Cerebellar nuclear complex (tissue), 1 donor: ENCODE measurements at regions not wholly inside any gene's neighbourhood (a gene's known extent, or its start where the extent isn't known, plus 50 kb on each side); places are given as distances from the start of the nearest gene placed in this dataset.

Source experiments
- DNase-seq, 2 experiments: peaks; one replicate each; lab custom pipeline; 2025; lab: John Stamatoyannopoulos, UW

DNA sequence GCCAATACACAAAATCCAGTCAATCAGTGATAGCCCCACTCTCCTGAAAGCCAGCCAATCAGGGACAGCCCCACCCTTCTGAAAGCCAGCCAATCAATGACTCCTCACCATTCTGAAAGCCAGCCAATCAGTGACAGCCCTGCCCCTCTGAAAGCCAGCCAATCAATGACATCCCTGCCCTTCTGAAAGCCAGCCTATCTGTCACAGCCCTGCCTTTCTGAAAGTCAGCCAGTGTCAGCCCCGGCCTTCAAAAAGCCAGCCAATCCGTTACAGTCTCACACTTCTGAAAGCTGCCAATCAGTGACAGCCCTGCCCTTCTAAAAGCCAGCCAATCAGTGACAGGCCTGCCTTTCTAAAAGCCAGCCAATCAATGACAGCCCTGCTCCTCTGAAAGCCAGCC, 95.9 kb upstream of the HDAC4 start:
- no peak for DNase-seq

DNA sequence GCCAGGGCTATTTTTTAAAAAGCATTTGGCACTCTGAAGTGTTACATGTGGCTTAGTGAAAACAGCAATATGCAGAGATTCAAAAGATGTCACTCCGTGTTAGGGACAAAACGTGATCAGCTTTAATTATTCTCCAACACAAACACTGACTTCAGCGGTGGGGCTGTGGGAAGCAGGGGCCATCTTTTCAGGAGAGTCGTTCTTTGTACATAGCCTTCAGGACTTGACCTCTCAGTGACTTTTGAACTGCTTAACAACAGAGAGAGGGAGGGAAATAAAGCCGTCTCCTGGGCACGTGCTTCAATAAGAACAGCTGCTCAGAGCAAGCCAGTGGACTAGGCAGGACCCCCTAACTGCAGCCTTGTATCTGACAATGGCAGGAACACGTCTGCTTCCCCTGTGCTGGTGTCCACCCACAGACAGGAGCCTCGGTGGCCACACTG, 95.0 kb upstream of the HDAC4 start:
- DNase-seq, result no peak

DNA sequence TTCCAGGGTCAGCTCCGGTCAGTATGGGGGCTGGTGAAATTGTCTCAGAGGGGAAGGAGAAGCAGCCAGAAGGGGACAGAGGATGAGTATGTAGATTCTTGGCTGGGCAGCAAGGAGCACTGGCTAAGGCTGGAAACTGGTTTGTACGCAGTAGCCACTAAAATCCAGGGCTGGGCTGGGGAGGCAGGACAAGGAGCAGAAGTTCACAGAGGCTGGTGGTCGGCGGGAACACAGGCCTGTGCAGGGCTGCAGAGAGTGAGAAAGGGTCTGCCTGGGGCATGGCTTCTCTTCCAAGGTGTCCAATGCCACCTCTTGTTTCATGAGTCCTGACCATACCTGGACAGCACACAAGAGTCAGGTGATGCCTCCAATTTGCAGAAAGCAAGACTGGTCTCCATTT, 94.4 kb upstream of the HDAC4 start:
- no peak for DNase-seq

DNA sequence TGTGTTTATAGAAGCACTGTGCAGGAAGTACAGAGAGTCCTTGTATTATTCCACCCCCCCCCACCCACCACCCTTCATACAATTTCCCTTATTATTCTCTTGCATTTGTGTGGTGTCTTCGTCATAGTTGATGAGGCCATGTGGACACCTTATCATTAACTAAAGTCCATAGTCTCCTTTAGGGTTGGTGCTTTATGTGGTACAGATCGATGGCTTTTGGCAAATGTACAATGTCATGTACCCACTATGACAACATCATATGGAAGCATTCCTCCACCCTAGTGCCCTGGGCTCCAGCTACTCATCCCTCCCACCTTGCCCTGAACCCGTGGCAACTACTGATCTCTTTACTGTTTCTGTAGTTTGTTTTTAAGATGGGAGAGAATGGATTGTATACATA, 93.8 kb upstream of the HDAC4 start:
- no peak for DNase-seq

DNA sequence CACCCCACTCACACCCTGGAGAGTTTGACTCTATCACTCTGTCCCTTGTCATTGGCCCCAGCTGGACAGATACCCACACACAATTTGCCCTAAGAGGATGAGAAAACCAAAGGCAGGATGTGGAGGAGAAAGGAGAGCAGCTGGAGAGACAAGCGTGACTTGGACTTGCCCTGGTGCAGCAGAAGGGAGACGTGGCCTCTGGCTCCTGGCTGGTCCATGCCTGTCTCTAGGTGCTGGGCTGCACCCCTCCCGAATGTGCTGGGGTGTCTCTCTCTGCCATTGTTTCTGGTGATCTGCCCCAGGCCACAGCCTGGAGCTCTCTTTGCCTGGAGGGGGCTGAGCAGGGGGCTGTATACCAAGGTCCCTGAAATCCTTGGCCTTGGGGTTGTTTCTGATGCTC, 88.7 kb upstream of the HDAC4 start:
- DNase-seq, result no peak

DNA sequence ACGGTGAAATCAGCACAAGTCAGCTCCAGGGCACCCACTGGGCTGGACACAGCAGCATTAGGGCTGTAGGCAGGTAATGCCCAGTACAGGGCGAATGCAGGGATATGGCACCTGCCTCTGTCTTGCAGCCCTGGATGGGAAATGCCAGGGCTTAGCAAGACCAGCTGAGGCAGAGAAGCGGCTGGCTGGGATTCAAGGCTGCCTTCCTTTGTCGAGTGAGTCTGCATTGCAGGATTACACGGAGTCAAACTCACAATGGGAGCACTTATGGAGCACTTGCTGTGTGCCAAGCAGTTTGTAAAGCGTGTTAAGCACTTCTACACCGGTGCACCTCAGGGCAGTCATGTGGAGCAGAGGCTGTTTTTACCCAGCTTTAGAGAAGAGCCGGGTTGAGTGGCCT, 87.3 kb upstream of the HDAC4 start:
- no peak for DNase-seq

DNA sequence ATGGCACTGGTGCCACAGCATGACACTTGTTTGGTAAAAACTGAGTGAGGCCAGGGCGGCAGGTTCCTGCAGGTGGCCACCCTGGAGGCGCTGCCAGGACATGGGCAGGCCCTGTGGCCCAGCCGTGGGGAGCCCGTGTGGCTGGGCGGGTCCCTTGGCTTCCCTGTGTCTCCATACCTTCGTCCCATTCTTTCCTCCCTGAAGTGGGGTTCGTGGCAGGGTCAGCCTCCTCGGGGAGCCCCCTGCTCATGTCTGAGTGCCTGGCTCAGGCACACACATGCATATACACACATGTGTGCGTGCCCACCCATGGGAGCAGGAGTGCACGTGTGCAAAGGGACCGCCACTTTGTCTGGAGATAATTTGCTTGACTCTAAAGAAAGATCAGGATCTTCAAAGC, 86.5 kb upstream of the HDAC4 start:
- DNase-seq, result no peak

DNA sequence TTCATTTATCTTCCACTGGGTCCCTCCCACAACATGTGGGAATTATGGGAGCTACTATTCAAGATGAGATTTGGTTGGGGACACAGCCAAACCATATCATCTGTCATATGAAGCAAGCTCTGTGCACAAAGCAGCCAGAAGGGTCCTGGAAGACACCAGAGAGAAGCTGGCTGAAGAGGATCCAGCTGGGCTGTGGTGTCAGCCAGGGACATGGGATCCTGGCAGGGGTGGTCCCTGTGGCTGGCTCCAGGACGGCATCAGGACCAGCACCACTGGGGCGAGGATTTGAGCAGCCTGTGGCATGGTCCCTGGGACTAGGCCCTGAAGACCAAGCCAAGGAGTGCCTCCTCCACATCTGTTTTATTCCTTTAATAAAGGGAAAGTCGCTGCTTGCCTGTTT, 84.8 kb upstream of the HDAC4 start:
- no peak for DNase-seq

DNA sequence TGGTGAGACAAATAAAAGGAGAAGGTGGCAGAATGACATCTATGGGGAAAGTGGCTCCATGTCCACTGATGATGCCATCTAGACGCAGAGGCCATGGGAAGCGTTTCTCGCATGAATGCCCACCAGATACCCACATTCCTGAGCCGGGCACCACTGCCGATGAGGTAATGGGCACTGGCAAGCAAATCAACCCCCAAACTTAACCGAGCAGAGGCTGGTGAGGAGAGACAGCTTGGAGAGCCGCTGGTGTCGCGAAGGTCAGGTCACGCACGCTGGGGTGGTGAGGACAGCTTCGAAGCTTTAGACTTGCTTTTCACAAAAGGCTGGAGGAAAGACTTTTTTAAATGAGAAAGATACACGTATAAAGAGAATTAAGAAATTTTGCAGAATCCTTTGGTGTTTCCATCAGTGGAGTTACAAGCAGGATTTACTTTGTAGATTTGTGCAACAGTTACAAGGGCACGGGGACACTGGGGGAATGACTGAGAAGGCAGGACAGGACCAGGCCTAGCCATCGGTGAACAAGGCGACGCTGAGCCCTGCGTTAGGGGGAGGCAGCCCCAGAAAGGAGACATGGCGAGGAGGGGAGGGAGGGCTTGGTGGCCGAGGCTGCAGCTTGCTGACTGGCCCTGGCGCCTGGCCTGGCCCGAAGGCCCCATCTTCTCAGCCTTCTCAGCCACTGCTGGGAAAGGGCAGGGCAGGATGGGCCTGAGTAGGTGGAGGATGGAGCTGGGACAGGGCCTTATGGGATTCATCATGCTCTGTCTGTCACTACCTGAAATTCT, 83.9 kb upstream of the HDAC4 start:
- no peak for DNase-seq

DNA sequence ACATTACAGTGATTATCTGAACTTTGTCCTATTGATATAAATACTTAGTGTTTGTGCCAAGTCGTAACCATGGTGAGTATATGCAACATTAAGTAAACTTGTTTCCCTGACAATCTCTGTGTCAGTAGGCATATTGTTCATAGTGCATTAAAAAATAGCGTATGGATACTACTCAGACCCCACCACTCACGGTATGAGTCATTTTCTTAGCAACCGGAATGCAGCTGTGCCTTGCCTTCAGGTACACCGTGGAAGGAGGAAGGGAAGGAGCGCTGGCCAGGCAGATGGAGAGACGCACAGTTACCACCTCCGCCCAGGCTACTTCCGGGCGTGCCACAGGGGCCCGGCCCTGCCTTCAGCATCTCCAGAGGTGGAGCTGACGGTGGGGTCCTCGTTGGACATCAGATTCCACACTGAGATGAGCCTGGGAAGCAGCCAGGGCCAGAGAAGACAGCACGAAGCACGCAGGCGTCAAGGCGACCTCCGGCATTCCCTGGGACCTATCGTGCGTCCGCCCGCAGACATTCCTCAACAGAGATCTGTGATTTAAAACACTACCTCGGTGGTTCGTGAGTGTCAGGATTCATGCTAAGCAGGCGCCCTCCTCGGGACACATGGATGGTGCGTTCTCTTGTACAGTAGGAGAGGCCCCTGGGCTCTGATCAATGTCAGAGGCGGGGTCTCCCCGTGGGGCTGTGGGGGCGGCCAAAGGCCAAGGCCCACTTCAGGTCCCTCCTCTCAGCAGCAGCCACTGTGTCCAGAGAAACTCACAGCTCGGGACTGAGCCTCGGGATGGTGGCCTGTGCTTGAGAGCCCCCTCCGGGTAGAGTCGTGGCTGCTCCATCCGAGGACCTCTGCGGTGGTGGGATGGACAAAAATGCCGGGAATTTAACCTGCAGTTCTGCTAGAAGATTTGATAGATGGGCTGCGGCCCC, 82.2 kb upstream of the HDAC4 start:
- DNase-seq, result no peak

DNA sequence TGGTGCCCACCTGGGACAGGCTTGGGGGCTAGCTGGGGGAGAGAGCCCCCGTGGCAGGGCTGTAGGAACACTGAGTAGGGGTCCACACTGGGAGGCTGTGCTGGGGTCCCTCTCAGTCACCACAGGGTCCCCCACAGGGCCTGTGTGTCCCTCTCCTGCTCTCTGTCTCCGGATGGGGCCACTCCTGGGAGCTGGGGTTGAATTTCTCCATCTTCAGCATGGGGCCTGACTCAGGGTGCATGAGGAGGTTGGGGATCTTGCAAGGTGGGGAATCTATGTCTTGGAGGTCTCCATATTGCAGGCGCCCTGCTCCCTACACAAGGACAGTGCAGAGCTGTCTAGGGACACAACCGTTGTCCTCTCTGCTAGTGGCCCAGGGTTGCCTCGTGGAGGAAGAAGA, 78.7 kb upstream of the HDAC4 start:
- DNase-seq, result no peak

DNA sequence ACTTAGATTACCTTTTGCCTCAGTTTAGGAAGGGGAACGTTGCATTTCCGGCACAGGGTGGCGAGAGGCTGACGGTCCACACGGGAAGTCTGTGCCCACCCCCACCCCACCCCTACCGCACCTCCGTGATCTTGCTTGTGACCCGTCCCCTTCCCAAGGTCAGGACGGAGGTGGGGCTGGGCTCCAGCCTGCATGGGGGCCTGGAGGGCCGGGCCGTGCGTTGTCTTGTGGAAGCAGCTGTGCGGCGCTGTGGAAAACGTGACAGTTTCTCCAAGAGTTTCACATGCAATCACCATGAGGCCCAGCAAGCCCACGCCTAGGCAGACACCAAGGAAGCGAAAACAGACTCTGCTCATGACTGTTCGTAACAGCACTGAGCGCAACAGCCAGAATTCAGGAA, 76.8 kb upstream of the HDAC4 start:
- no peak for DNase-seq

DNA sequence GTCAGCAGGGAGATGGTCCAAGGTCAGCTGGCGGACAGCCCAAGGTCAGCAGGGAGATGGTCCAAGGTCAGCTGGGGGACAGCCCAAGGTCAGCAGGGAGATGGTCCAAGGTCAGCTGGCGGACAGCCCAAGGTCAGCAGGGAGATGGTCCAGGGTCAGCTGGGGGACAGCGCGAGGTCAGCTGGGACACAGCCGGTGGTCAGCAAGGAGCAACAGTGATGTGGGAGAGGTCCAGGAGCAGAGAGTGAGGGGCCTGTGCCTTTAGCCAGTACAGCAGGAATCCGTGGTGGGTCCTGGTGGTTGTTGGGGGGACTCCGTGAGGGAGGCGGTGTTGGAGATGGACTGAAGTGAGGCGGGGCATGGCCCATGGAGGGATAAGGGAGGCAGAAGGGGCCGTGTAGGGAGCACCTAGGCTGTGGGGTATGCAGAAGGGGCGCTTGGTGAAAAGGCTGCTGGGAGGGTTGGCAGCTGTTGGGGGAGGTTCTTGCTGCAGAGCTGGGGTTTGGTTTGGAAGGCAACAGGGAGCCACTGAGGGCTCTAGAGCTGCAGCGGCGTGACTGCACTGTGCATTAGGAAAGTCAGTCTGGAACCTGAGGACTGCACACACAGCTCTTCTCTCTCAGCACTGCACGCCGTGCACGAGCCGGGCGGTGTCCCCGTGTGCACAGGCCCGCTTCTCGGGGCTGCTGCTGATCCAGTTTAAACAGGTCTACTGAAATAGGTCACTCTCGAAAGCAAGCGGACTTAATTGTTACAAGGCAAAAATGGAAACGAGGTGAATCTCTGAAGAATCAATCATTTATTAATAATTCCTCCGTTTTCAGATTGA, 76.2 kb upstream of the HDAC4 start:
- DNase-seq, result no peak

DNA sequence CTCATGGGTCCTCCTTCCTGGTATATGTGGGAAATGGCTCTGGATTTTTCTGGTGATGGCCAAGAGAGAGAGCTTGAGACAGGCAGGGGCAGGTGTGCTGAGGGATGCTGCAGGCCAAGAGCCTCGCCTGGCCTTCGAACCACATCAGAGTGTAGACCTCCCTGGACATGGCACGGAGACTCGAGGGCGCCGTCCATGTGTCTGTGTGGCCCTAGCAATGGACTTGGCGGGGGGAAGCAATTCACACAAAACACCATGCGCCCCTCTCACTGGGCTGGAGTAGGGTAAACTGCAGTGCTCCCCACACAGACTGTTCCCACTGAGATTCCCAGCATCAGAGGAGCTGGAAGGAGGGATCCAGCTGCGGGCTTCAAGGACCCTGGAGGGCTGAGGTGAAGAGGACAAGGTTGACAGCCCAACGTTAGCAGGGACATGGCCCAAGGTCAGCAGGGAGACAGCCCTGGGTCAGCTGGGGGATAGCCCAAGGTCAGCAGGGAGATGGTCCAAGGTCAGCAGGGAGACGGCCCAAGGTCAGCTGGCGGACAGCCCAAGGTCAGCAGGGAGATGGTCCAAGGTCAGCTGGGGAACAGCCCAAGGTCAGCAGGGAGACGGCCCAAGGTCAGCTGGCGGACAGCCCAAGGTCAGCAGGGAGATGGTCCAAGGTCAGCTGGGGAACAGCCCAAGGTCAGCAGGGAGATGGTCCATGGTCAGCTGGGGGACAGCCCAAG, 75.4 kb upstream of the HDAC4 start:
- no peak for DNase-seq

DNA sequence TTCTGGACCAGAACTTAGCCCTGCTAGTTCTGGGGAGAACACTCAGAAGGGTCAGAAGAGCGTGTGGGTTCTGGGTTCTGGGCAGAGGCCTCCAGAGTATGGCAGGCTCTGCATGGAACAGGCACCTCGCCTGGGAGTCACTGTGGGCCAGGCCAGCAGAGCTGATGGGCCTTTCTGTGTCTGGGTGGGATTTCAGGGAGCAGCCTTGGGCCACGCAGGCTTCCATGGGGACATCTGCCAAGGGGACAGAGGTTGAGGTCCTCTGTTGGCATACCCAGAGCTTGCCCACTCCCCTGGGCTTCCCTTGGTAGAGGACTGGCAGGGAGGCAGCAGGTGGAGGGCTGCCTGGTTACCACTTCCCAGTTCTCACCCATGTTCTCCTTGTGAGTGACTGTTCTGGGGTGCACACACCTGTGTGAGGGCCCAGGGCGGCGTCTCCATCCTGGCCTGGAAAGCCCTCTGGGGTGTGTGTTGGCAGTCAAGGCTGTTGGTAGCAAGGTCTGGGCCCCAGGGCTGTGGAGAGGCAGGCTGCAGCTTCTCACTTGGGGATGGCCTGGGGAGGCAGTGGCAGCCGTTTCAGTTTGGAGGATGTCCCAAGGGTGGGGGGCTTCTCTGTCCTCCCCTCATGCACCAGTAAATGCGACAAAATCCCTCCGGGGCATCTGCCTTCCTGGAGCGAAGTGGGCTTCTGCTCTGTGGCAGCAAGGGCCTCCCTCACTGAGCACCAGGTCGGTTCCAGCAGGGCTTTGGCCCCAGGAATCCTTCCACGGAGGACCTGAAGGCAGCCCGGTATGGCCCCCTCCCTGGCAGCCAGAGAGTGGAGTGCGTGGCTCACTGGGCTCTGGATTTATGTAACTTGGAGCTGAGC, 74.6 kb upstream of the HDAC4 start:
- DNase-seq, result no peak

DNA sequence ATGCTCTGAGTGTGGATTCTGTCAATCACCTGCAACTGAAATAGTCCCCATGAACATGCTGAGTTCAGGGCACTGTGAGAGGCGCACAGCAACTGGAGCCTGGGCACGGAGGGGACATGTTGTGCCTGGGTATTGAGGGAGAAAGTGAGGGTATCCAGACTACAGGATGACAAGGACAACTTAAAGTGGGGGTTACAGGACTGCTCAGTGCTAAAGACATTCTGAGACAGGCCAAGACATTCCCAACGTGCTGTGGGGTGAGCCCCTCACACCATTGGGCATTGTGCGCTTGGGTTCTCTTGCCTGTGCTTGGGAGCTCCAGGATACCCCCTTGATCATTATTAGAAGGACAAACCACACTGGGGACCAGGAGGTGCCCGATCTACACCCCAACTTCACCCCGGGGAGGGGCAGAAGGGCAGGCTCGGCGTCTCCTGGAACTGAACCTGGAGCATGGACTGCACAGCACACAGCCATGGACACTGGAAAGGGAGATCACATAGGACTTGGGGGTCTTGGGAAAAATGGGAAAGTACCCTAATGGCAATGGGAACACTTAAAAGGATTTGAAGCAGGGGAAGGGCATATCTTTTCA, 72.5 kb upstream of the HDAC4 start:
- DNase-seq, result no peak

DNA sequence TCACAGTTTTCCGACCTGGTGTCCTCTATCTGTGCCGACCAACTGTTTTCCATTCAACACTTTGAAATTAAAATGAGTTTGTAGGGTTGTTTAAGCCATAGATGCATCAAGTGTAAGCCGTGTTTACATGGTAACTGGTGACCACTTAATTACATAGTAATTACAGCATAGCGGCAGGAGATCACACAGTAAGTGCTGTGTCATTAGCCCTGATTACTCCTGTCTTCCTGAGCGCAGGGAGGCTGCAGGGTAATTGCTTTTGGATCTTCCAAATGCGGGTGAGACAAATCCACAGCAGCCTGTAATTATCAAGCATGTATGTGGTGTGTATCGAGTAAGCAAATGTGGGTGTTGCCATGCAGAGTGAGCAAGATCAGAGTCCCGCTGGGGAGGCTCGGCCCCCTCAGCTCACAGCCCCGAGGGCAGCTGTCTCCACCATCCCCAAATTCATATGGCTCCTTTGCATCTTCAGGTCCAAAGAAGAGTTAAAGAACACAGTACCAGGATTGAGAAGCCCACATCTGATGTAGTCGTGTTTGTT, 71.5 kb upstream of the HDAC4 start:
- DNase-seq, result no peak

DNA sequence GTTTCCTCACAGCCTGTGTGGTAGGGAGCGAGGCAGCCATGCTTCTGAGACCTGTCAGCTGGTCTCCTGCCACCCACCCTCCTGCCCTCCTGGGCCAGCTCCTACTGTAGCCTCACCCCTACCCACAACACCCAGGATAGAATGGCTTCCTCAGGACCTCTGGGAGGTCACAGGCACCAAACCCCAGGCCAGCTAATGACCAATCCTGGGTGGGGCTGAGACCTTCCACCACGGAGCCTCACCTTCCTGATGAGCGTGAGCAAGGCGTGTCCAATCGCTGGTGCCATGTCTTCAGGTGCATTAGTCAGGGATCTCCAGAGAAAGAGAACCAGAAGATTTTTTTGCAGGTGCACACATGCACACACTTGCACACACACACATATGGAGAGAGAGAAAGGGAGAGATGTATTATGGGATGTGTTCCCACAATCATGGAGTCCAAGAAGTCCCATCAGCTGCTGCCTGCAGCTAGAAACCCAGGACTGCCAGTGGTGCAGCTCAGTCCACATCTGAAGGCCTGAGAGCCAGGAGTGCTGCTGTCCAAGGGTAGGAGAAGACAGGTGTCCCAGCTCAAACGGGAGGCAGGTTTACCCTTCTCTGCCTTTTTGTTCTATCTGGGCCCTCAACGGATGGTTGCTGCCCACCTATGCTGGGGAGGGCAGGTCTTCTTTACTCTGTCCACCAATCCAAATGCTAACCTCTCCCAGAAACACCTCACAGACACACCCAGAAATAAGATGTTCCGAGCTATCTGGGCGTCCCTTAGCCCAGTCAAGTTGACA, 70.4 kb upstream of the HDAC4 start:
- no peak for DNase-seq
